H1 (cell line): ENCODE measurements at regions not wholly inside any gene's neighbourhood (a gene's known extent, or its start where the extent isn't known, plus 50 kb on each side); places are given as distances from the start of the nearest gene placed in this dataset.

Source experiments
- CTCF ChIA-PET: fragments of 300-600 bp; sonication (Branson Sonifier 250); formaldehyde crosslinking; loops from one replicate; lab custom pipeline; 2021; ENCODE audit not compliant: partially characterized antibody; lab: Charles Lee
- POLR2A ChIA-PET: fragments of 300-600 bp; sonication (Branson Sonifier 250); formaldehyde crosslinking; loops from one replicate; lab custom pipeline; 2021; ENCODE audit warnings: inconsistent platforms; ENCODE audit not compliant: partially characterized antibody; lab: Charles Lee
- DNase-seq, 2 experiments: peaks; one replicate each; pipeline versions ENCODE4 v3.0.0 to v3.0.0-alpha.2; 2010 to 2022; ENCODE audit warnings: low spot score in 2 of 2, low read depth in 1 of 2, mixed read lengths in 1 of 2
- FAIRE-seq: peaks from 2 replicates; lab custom pipeline; 2011; peaks lifted over from hg19 to GRCh38; lab: Jason Lieb, UNC
- H2AFZ ChIP-seq: 2 replicates; pipeline ENCODE4 v1.8.1; 2012; ENCODE audit warnings: low read length, inconsistent platforms
- H2AK5ac ChIP-seq: 2 replicates; pipeline ENCODE4 v1.6.1; 2013; ENCODE audit warnings: low read depth, low read length
- H2BK120ac ChIP-seq: replicated peaks from 2 replicates; pipeline ENCODE3; 2013; ENCODE audit warnings: low read depth, low read length, inconsistent platforms
- H2BK12ac ChIP-seq: 2 replicates; pipeline ENCODE4 v1.6.1; 2013; ENCODE audit warnings: low read depth, low read length
- H2BK15ac ChIP-seq: 2 replicates; pipeline ENCODE4 v1.6.1; 2013; ENCODE audit warnings: low read length
- H2BK20ac ChIP-seq: 2 replicates; pipeline ENCODE4 v1.6.1; 2013; ENCODE audit warnings: low read length
- H2BK5ac ChIP-seq: 2 replicates; pipeline ENCODE4 v1.6.1; 2013; ENCODE audit warnings: low read depth, low read length
- H3K14ac ChIP-seq: 2 replicates; pipeline ENCODE4 v1.6.1; 2013; ENCODE audit warnings: inconsistent platforms; ENCODE audit not compliant: insufficient read length
- H3K18ac ChIP-seq: 2 replicates; pipeline ENCODE4 v1.6.1; 2013; ENCODE audit warnings: low read length; ENCODE audit errors: extremely low read depth
- H3K23ac ChIP-seq: 2 replicates; pipeline ENCODE4 v1.6.1; 2013; ENCODE audit warnings: inconsistent platforms; ENCODE audit not compliant: insufficient read length
- H3K23me2 ChIP-seq: 2 replicates; pipeline ENCODE4 v1.6.1; 2013; ENCODE audit warnings: low read depth, low read length
- H3K27ac ChIP-seq: 2 replicates; pipeline ENCODE4 v1.6.1; 2011; ENCODE audit warnings: low read depth, low read length, inconsistent platforms
- H3K27me3 ChIP-seq, 4 experiments: replicated peaks in 1 of 4; 1 replicate in 1 of 4; 2 replicates in 3 of 4; pipeline versions ENCODE4 v1.6.1 to v1.8.1; 2011 to 2013; ENCODE audit warnings: low read length in 3 of 4, mild to moderate bottlenecking in 3 of 4, inconsistent platforms in 2 of 4, mixed read lengths in 2 of 4, moderate library complexity in 1 of 4; ENCODE audit not compliant: control insufficient read depth in 3 of 4, insufficient read depth in 3 of 4; ENCODE audit errors: extremely low read depth in 1 of 4
- H3K36me3 ChIP-seq, 4 experiments: 2 replicates each; pipeline versions ENCODE4 v1.6.1 to v1.8.1; 2011 to 2013; ENCODE audit warnings: mild to moderate bottlenecking in 4 of 4, low read length in 3 of 4, moderate library complexity in 2 of 4, control low read depth in 1 of 4, inconsistent platforms in 1 of 4; ENCODE audit not compliant: insufficient read depth in 4 of 4, control insufficient read depth in 2 of 4
- H3K4ac ChIP-seq: replicated peaks from 2 replicates; pipeline ENCODE3; 2013; ENCODE audit warnings: low read length, low read depth, mixed read lengths, inconsistent platforms; ENCODE audit not compliant: insufficient read length
- H3K4me1 ChIP-seq, 4 experiments: replicated peaks in 1 of 4; 1 replicate in 1 of 4; 2 replicates in 3 of 4; pipeline versions ENCODE4 v1.6.1 to v1.8.1; 2011 to 2013; ENCODE audit warnings: low read length in 3 of 4, inconsistent platforms in 2 of 4, mixed read lengths in 1 of 4; ENCODE audit not compliant: insufficient read depth in 4 of 4, control insufficient read depth in 3 of 4
- H3K4me2 ChIP-seq, 2 experiments: 2 replicates each; pipeline versions ENCODE4 v1.6.1 to v1.8.1; 2011 to 2013; ENCODE audit warnings: low read depth in 2 of 2, low read length in 2 of 2, control low read depth in 1 of 2, inconsistent platforms in 1 of 2, mild to moderate bottlenecking in 1 of 2; ENCODE audit not compliant: insufficient read depth in 1 of 2
- H3K4me3 ChIP-seq, 4 experiments: fragments of 200-600, 300-600 bp in 1 of 4; sonication (generic), shearing (Covaris generic), sonication (Bioruptor Twin) in 1 of 4; 2 replicates each; pipeline versions ENCODE4 v1.5.1 to v1.8.1; 2011 to 2016; ENCODE audit warnings: low read length in 4 of 4, low read depth in 3 of 4, control low read depth in 2 of 4, inconsistent platforms in 2 of 4, mild to moderate bottlenecking in 2 of 4, mixed read lengths in 1 of 4, moderate library complexity in 1 of 4; ENCODE audit not compliant: insufficient read depth in 2 of 4; ENCODE audit errors: extremely low read depth in 1 of 4
- H3K56ac ChIP-seq: replicated peaks from 2 replicates; pipeline ENCODE3; 2013; ENCODE audit warnings: low read depth, mild to moderate bottlenecking, mixed read lengths, low read length, inconsistent platforms; ENCODE audit not compliant: insufficient read length
- H3K79me1 ChIP-seq: 2 replicates; pipeline ENCODE4 v1.6.1; 2013; ENCODE audit warnings: low read depth, low read length, control low read depth
- H3K79me2 ChIP-seq, 2 experiments: 2 replicates each; pipeline versions ENCODE4 v1.6.1 to v1.8.1; 2012 to 2013; ENCODE audit warnings: low read length in 2 of 2, mild to moderate bottlenecking in 2 of 2, inconsistent platforms in 1 of 2; ENCODE audit not compliant: insufficient read depth in 2 of 2, control insufficient read depth in 1 of 2
- H3K9ac ChIP-seq, 4 experiments: replicated peaks in 1 of 4; 1 replicate in 1 of 4; 2 replicates in 3 of 4; pipeline versions ENCODE4 v1.6.1 to v1.8.1; 2011 to 2013; ENCODE audit warnings: low read depth in 3 of 4, low read length in 3 of 4, control low read depth in 2 of 4, mild to moderate bottlenecking in 2 of 4, moderate library complexity in 2 of 4, inconsistent platforms in 1 of 4; ENCODE audit errors: extremely low read depth in 1 of 4
- H3K9me3 ChIP-seq, 2 experiments: 2 replicates each; pipeline versions ENCODE4 v1.6.1 to v1.8.1; 2012 to 2013; ENCODE audit warnings: mild to moderate bottlenecking in 2 of 2, moderate library complexity in 2 of 2, control low read depth in 1 of 2, inconsistent platforms in 1 of 2, low read depth in 1 of 2, low read length in 1 of 2, mixed read lengths in 1 of 2; ENCODE audit not compliant: insufficient read depth in 2 of 2
- H4K20me1 ChIP-seq, 2 experiments: replicated peaks in 1 of 2; 2 replicates each; pipeline versions ENCODE3 to v1.8.1; 2011 to 2013; ENCODE audit warnings: inconsistent platforms in 2 of 2, low read length in 2 of 2, mild to moderate bottlenecking in 1 of 2; ENCODE audit not compliant: insufficient read depth in 2 of 2, control insufficient read depth in 1 of 2
- H4K5ac ChIP-seq: 2 replicates; pipeline ENCODE4 v1.6.1; 2013; ENCODE audit warnings: low read length, low read depth, mixed read lengths, inconsistent platforms; ENCODE audit not compliant: insufficient read length
- H4K8ac ChIP-seq: 2 replicates; pipeline ENCODE4 v1.8.0; 2013; ENCODE audit warnings: mild to moderate bottlenecking, moderate library complexity, low read length, inconsistent platforms; ENCODE audit not compliant: insufficient read depth; ENCODE audit errors: extremely low read depth
- H4K91ac ChIP-seq: replicated peaks from 2 replicates; pipeline ENCODE3; 2013; ENCODE audit warnings: low read length, mixed read lengths, inconsistent platforms; ENCODE audit not compliant: insufficient read length
- CBX8 ChIP-seq: fragments of 300-800, 300-1000 bp; sonication (generic); IDR thresholded peaks from 2 replicates; pipeline ENCODE4 v1.7.1; 2016; ENCODE audit warnings: low read depth, low read length, borderline replicate concordance
- CEBPB ChIP-seq: IDR thresholded peaks from 2 replicates; pipeline ENCODE4 v1.6.1; 2012; ENCODE audit warnings: low read depth, low read length
- FOSL1 ChIP-seq: IDR thresholded peaks from 2 replicates; pipeline ENCODE4 v1.6.1; 2011; ENCODE audit warnings: mild to moderate bottlenecking, low read depth, low read length, moderate library complexity; ENCODE audit not compliant: insufficient read depth
- HDAC6 ChIP-seq: IDR thresholded peaks from one replicate; pipeline ENCODE4 v1.7.1; 2012; ENCODE audit warnings: low read depth, mild to moderate bottlenecking, inconsistent platforms, low read length, moderate library complexity
- KDM1A ChIP-seq: fragments of 200-600, 300-600 bp; sonication (generic); IDR thresholded peaks from 2 replicates; pipeline ENCODE4 v1.7.1; 2016; ENCODE audit warnings: mild to moderate bottlenecking, low read length, borderline replicate concordance
- SAP30 ChIP-seq: fragments of 300-600 bp; sonication (generic); IDR thresholded peaks from 2 replicates; pipeline ENCODE4 v1.7.1; 2012; ENCODE audit warnings: low read length, moderate library complexity, mild to moderate bottlenecking, inconsistent platforms; ENCODE audit not compliant: insufficient read depth, insufficient replicate concordance
- SP4 ChIP-seq: IDR thresholded peaks from 2 replicates; pipeline ENCODE4 v1.6.1; 2012; ENCODE audit warnings: low read length, inconsistent platforms
- YY1 ChIP-seq: IDR thresholded peaks from 2 replicates; pipeline ENCODE4 v1.6.1; 2011; ENCODE audit warnings: low read depth, mild to moderate bottlenecking, low read length
- WGBS, 2 experiments: shearing (Covaris generic) in 1 of 2; methylation state at CpG; one replicate each; pipeline versions ENCODE4 v1.1.6 to v1.1.7; 2013 to 2015; ENCODE audit warnings: low lambda C conversion rate in 2 of 2, mixed read lengths in 2 of 2, inconsistent platforms in 1 of 2, low coverage in 1 of 2, missing lambda C conversion rate in 1 of 2; ENCODE audit not compliant: insufficient replicate concordance in 2 of 2, insufficient coverage in 1 of 2, insufficient read length in 1 of 2; ENCODE audit errors: extremely low coverage in 1 of 2, missing lambda C conversion rate in 1 of 2; 5-methylcytosine and 5-hydroxymethylcytosine counted together
- TF ChIP-seq, protein P1 (sequence below): IDR thresholded peaks from 2 replicates; pipeline ENCODE4 v1.6.1; 2011; ENCODE audit warnings: low read length, improper control_type of control experiment

DNA sequence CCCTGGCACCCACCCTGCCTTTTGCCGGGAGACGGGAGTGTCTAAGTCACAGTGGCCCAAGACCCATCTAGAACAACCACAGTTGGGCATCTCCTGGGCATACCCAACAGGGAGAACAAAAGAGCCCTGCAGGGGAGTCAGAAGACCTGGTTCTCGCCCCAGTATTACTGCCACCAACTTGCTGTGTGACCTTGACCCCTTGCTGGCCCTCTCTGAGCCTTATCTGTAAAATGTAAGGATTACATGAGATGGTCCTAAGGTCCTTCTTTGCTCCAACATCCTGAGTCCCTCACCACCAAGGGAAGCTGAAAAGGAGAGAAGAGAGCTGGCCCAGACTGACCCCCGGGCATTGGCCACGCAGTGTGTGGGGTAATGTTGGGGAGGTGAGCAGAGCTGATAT lies 119.0 kb downstream of the CCT6B start:
- no peak overlapping the region for H2AFZ ChIP-seq
- 0 out of 2 replicates have a peak overlapping the region, but pooled peaks have one; percentile 21 for H2BK20ac ChIP-seq
- no peak overlapping the region for H3K14ac ChIP-seq
- WGBS, 2 experiments, result 90% methylated on average over 5 of the region's 5 CpGs; no CpG with 5 or more reads in 1 of the 2 experiments
- H4K91ac ChIP-seq, result no peak overlapping the region
- H3K79me2 ChIP-seq, result no peaks in the 10 kb centered on the region
- no peak overlapping the region for H4K8ac ChIP-seq
- ChIA-PET CTCF (interaction anchor here (0.6 to 1.8 kb wide), 6 partner anchors 8 to 1073 kb away, joined by 3 to 12 read pairs (median 3); no protein-coding TSS in a partner anchor), POLR2A (interaction anchor here (2.0 kb wide), 1 partner anchor 10 kb away, joined by 7 read pairs; no protein-coding TSS in a partner anchor)
- H3K27ac ChIP-seq, result no peak overlapping the region
- H3K4me1 ChIP-seq, result peaks cover 0 to 7% (median 4%) of the 10 kb centered on the region in 4 experiments; a peak in 4 of 7 replicates
- H3K56ac ChIP-seq, result no peak overlapping the region
- no peaks in the 10 kb centered on the region; a peak in 1 of 8 replicates for H3K36me3 ChIP-seq
- no peak overlapping the region for H3K4me2 ChIP-seq
- TF ChIP-seq, protein P1, sequence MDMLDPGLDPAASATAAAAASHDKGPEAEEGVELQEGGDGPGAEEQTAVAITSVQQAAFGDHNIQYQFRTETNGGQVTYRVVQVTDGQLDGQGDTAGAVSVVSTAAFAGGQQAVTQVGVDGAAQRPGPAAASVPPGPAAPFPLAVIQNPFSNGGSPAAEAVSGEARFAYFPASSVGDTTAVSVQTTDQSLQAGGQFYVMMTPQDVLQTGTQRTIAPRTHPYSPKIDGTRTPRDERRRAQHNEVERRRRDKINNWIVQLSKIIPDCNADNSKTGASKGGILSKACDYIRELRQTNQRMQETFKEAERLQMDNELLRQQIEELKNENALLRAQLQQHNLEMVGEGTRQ, result no peak
- no peak for TF ChIP-seq FOSL1
- no peak for TF ChIP-seq YY1
- no peak for TF ChIP-seq SP4
- TF ChIP-seq SAP30, result no peak
- no peak for TF ChIP-seq CBX8
- TF ChIP-seq HDAC6, result no peak
- TF ChIP-seq KDM1A, result peak; percentile 74; the same call in 1 of the 2 replicates
- no peak for TF ChIP-seq CEBPB
- no peak overlapping the region for H2BK15ac ChIP-seq
- no peaks in the 10 kb centered on the region for H3K9me3 ChIP-seq
- H3K18ac ChIP-seq, result no peak overlapping the region
- H4K20me1 ChIP-seq, result no peaks in the 10 kb centered on the region
- no peaks in the 10 kb centered on the region for H3K27me3 ChIP-seq
- no peak overlapping the region for H3K23ac ChIP-seq
- no peak overlapping the region for H2BK5ac ChIP-seq
- no peak overlapping the region for H3K4me3 ChIP-seq
- H2AK5ac ChIP-seq, result no peak overlapping the region
- H4K5ac ChIP-seq, result no peak overlapping the region
- H3K79me1 ChIP-seq, result no peaks in the 10 kb centered on the region
- no peak overlapping the region for H2BK120ac ChIP-seq
- no peak overlapping the region for H3K9ac ChIP-seq
- no peaks in the 10 kb centered on the region for H3K23me2 ChIP-seq
- peak overlapping the region; percentile 89; the same call in 1 of the 2 replicates for H2BK12ac ChIP-seq
- FAIRE-seq, result no peak
- no peak overlapping the region for H3K4ac ChIP-seq
- no peak for DNase-seq
